ENCODE measurements at regions not wholly inside any gene's neighbourhood (a gene's known extent, or its start where the extent isn't known, plus 50 kb on each side); places are given as distances from the start of the nearest gene placed in this dataset.

DNA sequence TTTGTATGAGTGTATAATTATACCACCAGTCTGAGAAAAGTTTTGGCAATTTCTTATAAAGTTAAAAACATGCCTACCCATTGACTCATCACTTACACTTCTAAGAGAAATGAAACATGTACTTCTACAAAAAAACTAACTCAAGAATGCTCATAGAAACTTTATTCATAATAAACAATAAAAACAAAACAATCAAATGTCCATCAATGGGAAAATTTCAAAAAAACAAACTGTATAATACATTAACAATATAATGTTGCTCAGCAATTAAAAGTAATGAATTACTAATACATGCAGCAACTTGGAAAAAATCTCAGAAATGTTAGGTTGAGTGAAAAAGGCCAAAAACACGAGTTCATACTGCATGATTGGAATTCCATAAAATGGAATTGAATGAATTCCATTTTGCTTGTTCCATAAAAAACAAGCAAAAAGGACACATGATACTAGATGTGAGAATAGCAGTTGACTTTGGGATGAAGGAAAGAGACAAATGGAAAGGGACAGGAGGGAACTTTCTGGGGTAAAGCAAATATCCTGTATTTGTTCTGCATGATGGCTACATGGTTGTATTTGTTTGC is 726.6 kb downstream of the RFPL4B start:
- ATAC-seq (ENCODE audit: low read depth) (no peak), DNase-seq (no peak)
- POLR2A ChIA-PET, result no interaction called here
- CTCF ChIA-PET, result no interaction called here
- Mint-ChIP-seq H3K36me3 (ENCODE audit: low read depth) (no peaks in the 10 kb centered on the region), H3K9me3 (no peaks in the 10 kb centered on the region), H3K4me3 (no peak overlapping the region), H3K27ac (no peak overlapping the region), H3K27me3 (no peaks in the 10 kb centered on the region), H3K4me1 (no peaks in the 10 kb centered on the region)
- TF ChIP-seq, protein P1, sequence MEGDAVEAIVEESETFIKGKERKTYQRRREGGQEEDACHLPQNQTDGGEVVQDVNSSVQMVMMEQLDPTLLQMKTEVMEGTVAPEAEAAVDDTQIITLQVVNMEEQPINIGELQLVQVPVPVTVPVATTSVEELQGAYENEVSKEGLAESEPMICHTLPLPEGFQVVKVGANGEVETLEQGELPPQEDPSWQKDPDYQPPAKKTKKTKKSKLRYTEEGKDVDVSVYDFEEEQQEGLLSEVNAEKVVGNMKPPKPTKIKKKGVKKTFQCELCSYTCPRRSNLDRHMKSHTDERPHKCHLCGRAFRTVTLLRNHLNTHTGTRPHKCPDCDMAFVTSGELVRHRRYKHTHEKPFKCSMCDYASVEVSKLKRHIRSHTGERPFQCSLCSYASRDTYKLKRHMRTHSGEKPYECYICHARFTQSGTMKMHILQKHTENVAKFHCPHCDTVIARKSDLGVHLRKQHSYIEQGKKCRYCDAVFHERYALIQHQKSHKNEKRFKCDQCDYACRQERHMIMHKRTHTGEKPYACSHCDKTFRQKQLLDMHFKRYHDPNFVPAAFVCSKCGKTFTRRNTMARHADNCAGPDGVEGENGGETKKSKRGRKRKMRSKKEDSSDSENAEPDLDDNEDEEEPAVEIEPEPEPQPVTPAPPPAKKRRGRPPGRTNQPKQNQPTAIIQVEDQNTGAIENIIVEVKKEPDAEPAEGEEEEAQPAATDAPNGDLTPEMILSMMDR (IDR thresholded peaks at IDR 0.05), result no peak
- intact Hi-C loops (cut with micrococcal nuclease), result no loop called here

DNA sequence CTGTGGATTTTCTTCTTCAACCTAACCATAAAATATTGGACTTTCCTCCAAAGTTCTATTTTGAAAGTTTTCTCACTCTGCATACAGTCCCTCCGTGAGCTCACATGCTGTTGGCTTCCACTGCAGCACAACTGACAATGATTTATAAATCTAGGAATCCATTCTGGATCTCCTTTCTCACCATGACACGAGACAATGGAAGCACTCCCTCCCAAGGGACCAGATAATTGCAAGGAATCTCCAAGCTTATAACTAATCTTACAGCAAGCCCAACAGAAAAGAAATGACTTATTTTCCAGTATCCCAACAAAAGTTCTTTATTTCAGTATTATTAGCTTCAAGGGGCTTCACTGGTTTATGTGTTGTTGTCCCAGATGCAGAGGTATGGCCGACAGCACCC is 729.0 kb downstream of the RFPL4B start:
- Mint-ChIP-seq H3K9me3 (no peaks in the 10 kb centered on the region), H3K27ac (no peak overlapping the region), H3K27me3 (no peaks in the 10 kb centered on the region), H3K36me3 (ENCODE audit: low read depth) (no peaks in the 10 kb centered on the region), H3K4me1 (no peaks in the 10 kb centered on the region), H3K4me3 (no peak overlapping the region)
- TF ChIP-seq, protein P1 (IDR thresholded peaks at IDR 0.05), result no peak
- ChIA-PET CTCF (no interaction called here), POLR2A (no interaction called here)
- no peak for DNase-seq
- ATAC-seq (ENCODE audit: low read depth), result no peak
- intact Hi-C loops (cut with micrococcal nuclease), result no loop called here

DNA sequence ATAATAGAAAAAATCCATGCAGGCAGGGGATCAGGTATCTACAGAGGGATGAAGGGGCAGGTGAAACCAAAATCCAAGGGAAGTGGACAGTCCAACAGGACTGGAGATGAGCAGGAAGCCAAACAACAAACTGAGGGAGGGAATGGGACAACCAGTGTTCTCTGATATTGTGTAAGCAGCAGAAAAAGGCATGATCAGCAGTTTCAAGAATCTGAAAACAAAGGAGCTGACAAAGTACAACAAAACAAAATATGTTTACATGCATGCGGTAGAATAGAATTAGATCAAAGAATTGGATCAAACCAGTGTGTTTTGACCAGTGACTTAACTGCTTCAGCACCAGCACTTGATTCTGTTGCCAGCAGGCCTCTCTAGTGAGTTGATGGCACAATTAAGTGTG is 729.7 kb downstream of the RFPL4B start:
- POLR2A ChIA-PET, result no interaction called here
- Mint-ChIP-seq H3K36me3 (ENCODE audit: low read depth) (no peaks in the 10 kb centered on the region), H3K27me3 (no peaks in the 10 kb centered on the region), H3K9me3 (no peaks in the 10 kb centered on the region), H3K4me3 (no peak overlapping the region), H3K27ac (no peak overlapping the region), H3K4me1 (no peaks in the 10 kb centered on the region)
- TF ChIP-seq, protein P1 (IDR thresholded peaks at IDR 0.05), result no peak
- DNase-seq (no peak), ATAC-seq (ENCODE audit: low read depth) (no peak)
- CTCF ChIA-PET, result no interaction called here
- intact Hi-C loops (cut with micrococcal nuclease), result no loop called here

DNA sequence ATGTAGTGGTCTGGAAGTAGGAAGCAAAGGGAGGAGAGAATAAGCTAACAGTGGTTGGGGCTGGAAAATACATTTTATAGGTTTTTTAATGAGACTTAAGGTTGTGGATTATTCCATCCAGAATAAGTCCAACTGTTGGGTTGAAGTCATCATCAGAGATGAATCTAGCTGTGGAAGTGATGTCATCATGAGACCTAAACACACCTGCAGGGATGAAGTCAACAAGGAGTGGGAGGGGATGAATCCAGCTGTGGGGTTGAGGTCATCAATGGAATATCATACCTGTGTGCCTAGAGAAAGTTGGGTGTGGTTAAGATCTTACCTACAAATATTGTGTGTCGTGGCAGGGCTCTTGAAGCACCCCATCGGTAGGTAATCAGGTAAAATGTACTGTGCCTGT is 730.7 kb downstream of the RFPL4B start:
- Mint-ChIP-seq H3K36me3 (ENCODE audit: low read depth) (no peaks in the 10 kb centered on the region), H3K27ac (no peak overlapping the region), H3K27me3 (no peaks in the 10 kb centered on the region), H3K9me3 (no peaks in the 10 kb centered on the region), H3K4me3 (no peak overlapping the region), H3K4me1 (no peaks in the 10 kb centered on the region)
- TF ChIP-seq, protein P1 (IDR thresholded peaks at IDR 0.05), result no peak
- ATAC-seq (ENCODE audit: low read depth) (no peak), DNase-seq (no peak)
- CTCF ChIA-PET, result no interaction called here
- POLR2A ChIA-PET, result no interaction called here
- intact Hi-C loops (cut with micrococcal nuclease), result no loop called here

DNA sequence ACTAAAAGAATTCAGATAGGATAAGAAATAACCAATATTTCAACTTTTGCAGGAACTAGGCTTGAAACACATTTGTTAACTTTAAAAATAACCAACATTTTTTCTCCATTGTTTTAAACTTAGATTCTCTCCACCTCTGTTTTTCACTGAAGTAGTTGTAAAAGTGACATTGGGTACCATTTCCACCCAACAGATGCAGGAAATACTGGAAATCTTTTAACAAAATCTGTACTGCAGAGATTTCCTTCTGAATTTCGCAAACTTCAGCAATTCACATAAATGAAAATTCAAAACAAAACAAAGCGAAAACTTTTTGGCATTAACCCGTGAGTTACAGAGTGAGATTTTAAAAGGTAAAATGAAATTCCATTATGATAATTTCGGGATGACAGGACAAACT is 731.7 kb downstream of the RFPL4B start:
- Mint-ChIP-seq H3K9me3 (no peaks in the 10 kb centered on the region), H3K4me1 (no peaks in the 10 kb centered on the region), H3K36me3 (ENCODE audit: low read depth) (no peaks in the 10 kb centered on the region), H3K27ac (no peak overlapping the region), H3K27me3 (no peaks in the 10 kb centered on the region), H3K4me3 (no peak overlapping the region)
- CTCF ChIA-PET, result no interaction called here
- intact Hi-C loops (cut with micrococcal nuclease), result no loop called here
- no peak for ATAC-seq (ENCODE audit: low read depth)
- no peak for DNase-seq
- TF ChIP-seq, protein P1 (IDR thresholded peaks at IDR 0.05), result no peak
- POLR2A ChIA-PET, result no interaction called here
